SK-N-SH (cell line): ENCODE measurements at regions not wholly inside any gene's neighbourhood (a gene's known extent, or its start where the extent isn't known, plus 50 kb on each side); places are given as distances from the start of the nearest gene placed in this dataset.

Source experiments
- CHD2 ChIP-seq: fragments of 150-350 bp; IDR thresholded peaks from 2 replicates; pipeline ENCODE4 v1.6.1; 2018; ENCODE audit warnings: low read length; ENCODE audit not compliant: partially characterized antibody
- EP300 ChIP-seq, 2 experiments: IDR thresholded peaks; 2 replicates each; pipeline versions ENCODE4 v1.4.0 to v1.6.1; 2012; ENCODE audit warnings: borderline replicate concordance in 1 of 2, low read depth in 1 of 2, low read length in 1 of 2
- TF ChIP-seq, protein P1 (sequence below): IDR thresholded peaks from 2 replicates; pipeline ENCODE4 v1.4.0; 2012; ENCODE audit warnings: low read depth, borderline replicate concordance

DNA sequence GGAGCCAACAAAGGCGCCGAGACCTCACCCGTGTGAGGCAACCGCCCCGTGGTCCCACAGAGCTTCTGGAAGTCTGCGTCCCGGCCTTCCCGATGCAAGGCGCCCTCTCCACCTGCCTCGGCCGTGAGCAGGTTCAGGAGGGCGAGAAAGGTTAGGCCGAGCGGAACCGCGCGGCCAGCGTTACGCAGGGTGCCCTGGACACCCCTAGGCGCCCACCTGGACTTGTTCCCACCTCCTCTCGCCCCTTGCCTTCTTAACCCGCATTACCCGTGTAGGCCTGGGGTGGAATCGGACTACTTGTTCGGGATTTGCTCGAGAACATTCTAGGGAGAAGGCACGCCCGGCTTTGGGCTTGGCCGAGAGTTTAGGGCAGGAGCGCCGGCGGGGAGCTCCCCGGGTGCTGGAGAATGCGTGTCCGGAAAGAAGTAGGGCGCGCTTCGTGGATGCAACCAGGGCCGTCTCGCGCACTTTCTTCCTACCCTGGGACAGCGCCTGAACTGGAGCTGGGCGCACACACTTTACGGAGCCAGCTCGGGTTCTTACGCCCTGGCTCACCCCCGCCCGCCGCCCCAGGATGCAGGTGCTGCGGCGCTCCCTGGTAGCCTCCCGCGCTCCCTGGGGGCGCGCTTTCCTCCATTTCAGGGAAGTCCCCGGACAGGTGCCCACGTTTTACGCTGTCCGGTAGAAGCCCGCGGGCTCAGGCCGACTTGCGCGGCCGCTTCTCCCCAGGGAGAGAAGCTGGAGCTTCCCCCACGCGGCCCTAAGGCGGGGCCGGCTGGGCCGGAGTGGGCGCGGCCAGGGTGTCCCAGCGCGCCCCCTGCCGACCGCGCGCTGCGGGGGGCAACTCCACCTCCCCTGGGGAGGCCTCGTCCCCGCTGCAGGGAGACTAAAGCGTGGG, 74.5 kb downstream of the INSIG1 start:
- no peak for TF ChIP-seq EP300 (IDR thresholded peaks at IDR 0.05; ENCODE audit: borderline replicate concordance in 1 of 2, low read depth in 1 of 2, low read length in 1 of 2)
- TF ChIP-seq CHD2 = no peak
- TF ChIP-seq, protein P1, sequence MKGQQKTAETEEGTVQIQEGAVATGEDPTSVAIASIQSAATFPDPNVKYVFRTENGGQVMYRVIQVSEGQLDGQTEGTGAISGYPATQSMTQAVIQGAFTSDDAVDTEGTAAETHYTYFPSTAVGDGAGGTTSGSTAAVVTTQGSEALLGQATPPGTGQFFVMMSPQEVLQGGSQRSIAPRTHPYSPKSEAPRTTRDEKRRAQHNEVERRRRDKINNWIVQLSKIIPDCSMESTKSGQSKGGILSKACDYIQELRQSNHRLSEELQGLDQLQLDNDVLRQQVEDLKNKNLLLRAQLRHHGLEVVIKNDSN = no peak
